ENCODE measurements at regions not wholly inside any gene's neighbourhood (a gene's known extent, or its start where the extent isn't known, plus 50 kb on each side); places are given as distances from the start of the nearest gene placed in this dataset.

DNA sequence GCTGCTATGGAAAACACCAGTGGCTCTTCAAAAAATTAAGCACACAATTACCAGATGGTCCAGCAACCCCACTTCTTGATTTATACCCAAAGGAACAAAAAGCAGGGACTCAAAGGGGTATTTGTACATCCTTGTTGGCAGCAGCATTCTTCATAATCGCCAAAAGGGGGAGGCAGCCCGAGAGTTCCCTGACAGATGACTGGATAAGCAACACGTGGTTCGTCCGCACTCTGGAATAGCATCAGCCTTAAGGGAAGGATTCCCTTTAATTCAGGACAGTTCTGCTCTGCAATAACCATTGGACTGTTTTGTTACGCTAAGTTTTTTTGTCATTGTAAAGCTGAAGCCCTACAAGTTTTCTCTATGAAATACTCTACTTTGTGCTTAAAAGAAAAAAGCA, 76.7 kb upstream of the TWIST2 start:
- Histone ChIP-seq H3K4me3 (no peak overlapping the region), H3K9me3 (no peaks in the 10 kb centered on the region), H3K27me3 (no peaks in the 10 kb centered on the region), H3K36me3 (no peaks in the 10 kb centered on the region), H3K4me1 (no peaks in the 10 kb centered on the region), H3K27ac (no peak overlapping the region)
- no peak for DNase-seq (ENCODE audit: low spot score)
- TF ChIP-seq, protein P1, sequence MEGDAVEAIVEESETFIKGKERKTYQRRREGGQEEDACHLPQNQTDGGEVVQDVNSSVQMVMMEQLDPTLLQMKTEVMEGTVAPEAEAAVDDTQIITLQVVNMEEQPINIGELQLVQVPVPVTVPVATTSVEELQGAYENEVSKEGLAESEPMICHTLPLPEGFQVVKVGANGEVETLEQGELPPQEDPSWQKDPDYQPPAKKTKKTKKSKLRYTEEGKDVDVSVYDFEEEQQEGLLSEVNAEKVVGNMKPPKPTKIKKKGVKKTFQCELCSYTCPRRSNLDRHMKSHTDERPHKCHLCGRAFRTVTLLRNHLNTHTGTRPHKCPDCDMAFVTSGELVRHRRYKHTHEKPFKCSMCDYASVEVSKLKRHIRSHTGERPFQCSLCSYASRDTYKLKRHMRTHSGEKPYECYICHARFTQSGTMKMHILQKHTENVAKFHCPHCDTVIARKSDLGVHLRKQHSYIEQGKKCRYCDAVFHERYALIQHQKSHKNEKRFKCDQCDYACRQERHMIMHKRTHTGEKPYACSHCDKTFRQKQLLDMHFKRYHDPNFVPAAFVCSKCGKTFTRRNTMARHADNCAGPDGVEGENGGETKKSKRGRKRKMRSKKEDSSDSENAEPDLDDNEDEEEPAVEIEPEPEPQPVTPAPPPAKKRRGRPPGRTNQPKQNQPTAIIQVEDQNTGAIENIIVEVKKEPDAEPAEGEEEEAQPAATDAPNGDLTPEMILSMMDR (IDR thresholded peaks at IDR 0.05) = no peak

DNA sequence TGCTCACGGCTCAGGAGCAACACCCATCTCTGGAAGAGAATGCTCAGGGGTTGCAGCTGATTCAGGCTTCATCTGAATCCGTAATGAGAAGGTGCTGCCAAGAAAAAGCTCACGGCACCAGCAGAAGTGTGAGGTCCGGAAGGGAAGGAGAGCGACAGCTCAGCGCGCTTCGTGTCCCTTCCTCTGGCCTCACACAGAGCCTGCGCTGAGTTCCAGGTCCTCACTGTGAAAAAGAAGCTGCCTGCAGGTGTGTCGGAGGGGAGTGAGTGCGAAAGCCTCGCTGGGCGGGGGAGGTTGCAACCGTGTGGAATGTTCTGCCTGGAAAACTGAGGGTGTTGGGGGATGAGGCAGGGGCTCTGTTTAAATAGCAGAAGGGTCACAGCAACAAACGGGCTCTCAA, 76.2 kb upstream of the TWIST2 start:
- Histone ChIP-seq H3K4me3 (no peak overlapping the region), H3K27ac (no peak overlapping the region), H3K27me3 (no peaks in the 10 kb centered on the region), H3K36me3 (no peaks in the 10 kb centered on the region), H3K4me1 (no peaks in the 10 kb centered on the region), H3K9me3 (no peaks in the 10 kb centered on the region)
- no peak for DNase-seq (ENCODE audit: low spot score)
- TF ChIP-seq, protein P1 (IDR thresholded peaks at IDR 0.05) = no peak

DNA sequence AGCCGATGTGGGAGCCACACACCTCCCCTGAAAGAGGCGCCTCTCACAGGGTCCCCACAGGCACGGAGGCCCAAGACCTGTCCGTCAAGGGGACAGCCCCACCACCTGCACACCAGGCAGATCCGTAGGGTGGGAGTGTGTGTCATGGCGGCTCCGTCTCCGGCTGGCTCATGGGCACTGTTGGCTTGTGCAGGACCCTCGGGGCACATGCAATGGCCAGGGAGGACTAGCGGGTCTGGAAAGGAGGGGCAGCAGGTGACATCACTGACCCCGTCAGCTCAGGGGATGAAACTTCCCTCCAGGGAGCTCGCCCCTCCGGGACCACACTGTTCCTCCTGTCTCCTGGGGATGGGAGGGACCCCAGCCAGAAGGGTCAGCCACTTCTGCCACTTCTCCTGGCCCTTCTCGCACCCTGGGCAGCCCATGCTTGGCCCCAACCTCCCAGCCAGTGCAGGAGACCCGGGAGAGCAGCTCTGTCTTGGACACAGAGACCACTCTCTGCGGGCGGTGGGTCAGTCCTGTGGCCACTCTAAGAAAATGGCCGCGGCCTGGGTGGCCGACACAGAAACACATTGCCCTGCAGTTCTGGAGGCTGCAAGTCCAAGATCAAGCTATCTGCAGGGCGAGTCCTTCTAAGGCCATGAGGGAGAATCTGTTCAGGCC, 75.1 kb upstream of the TWIST2 start:
- no peaks in the 10 kb centered on the region for H3K4me1 ChIP-seq
- H3K4me3 ChIP-seq = no peak overlapping the region
- no peaks in the 10 kb centered on the region for H3K9me3 ChIP-seq
- DNase-seq (ENCODE audit: low spot score) = no peak
- H3K27ac ChIP-seq = no peak overlapping the region
- H3K27me3 ChIP-seq = no peaks in the 10 kb centered on the region
- H3K36me3 ChIP-seq = no peaks in the 10 kb centered on the region
- TF ChIP-seq, protein P1 (IDR thresholded peaks at IDR 0.05) = no peak

DNA sequence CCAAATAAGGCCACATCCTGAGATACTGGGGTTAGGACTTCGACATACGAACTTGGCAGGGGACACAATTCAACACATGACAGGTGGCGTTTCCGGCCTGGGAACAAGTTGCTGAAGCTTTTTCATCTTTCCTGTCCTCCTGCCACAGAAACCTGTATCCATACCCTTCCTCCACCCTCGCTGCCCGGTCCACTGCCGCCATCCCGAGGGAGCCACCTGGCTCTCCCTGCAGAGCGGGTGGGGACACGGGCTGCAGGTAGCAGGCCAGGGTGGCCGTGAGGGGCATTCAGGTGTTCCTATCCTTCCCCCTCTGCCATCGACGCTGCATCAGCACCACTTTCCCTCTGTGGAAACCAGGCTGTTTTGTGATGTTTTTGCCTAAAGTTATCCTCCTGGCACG, 74.4 kb upstream of the TWIST2 start:
- no peaks in the 10 kb centered on the region for H3K4me1 ChIP-seq
- no peak overlapping the region for H3K4me3 ChIP-seq
- no peak overlapping the region for H3K27ac ChIP-seq
- H3K9me3 ChIP-seq = no peaks in the 10 kb centered on the region
- TF ChIP-seq, protein P1 (IDR thresholded peaks at IDR 0.05) = no peak
- no peaks in the 10 kb centered on the region for H3K27me3 ChIP-seq
- no peak for DNase-seq (ENCODE audit: low spot score)
- H3K36me3 ChIP-seq = no peaks in the 10 kb centered on the region

DNA sequence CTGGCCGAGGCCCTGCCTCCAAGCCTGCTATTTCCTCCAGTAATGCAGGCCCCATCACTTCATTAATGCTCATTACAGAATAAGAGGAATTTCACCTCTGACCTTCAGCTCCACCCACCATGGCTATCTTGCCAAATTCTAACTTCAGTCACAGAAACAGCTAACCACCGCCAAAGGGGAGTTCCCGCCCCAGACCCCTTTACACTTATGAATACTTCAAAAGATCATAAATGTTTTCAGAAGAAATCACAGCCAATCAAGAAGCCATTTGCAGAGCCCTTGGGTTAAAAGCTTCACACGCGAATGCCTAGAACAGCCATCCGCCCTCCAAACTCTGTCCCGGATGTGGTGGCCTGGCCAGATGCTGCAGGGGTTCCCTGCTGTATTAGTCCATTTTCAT, 73.8 kb upstream of the TWIST2 start:
- Histone ChIP-seq H3K36me3 (no peaks in the 10 kb centered on the region), H3K27ac (no peak overlapping the region), H3K9me3 (no peaks in the 10 kb centered on the region), H3K4me1 (no peaks in the 10 kb centered on the region), H3K4me3 (no peak overlapping the region), H3K27me3 (no peaks in the 10 kb centered on the region)
- TF ChIP-seq, protein P1 (IDR thresholded peaks at IDR 0.05) = no peak
- no peak for DNase-seq (ENCODE audit: low spot score)

DNA sequence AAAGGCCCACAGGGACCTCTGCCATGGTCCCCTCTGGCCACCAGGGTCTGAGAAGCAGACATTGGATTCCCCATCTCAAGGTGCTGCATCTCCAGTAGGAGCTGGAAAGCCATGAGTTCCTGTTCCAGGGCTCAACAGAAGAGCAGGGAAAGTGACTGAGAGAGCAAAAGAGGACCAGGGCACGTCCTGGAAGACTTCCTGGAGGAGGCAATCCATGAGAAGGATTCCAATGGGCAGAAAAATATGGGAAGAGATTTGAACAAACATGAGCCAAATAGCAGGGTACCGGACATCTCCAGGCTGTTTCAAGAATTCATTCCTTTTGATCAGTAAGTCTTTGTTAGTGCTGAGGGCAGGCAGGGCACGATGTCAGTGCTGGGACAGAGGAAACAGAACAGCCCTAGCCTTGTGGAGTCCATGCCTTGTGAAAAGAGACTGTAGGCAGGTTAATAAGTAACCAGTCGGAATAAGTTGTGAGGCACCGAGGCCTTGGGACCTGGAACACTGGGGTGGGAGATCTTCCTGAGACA, 72.8 kb upstream of the TWIST2 start:
- Histone ChIP-seq H3K27ac (no peak overlapping the region), H3K4me1 (no peaks in the 10 kb centered on the region), H3K27me3 (no peaks in the 10 kb centered on the region), H3K4me3 (no peak overlapping the region), H3K9me3 (no peaks in the 10 kb centered on the region), H3K36me3 (no peaks in the 10 kb centered on the region)
- TF ChIP-seq, protein P1 (IDR thresholded peaks at IDR 0.05) = no peak
- no peak for DNase-seq (ENCODE audit: low spot score)
